Prostate gland (tissue), 2 donors: ENCODE measurements at regions not wholly inside any gene's neighbourhood (a gene's known extent, or its start where the extent isn't known, plus 50 kb on each side); places are given as distances from the start of the nearest gene placed in this dataset.

Experiments used
- DNase-seq: peaks from one replicate; pipeline ENCODE4 v3.0.0-alpha.2; 2019; ENCODE audit warnings: low spot score
- H3K27ac ChIP-seq, 2 donors: fragments of 200-600 bp; sonication (generic); 2 replicates each; pipeline ENCODE4 v1.5.1; 2017 to 2019
- H3K27me3 ChIP-seq: fragments of 200-600 bp; sonication (generic); replicated peaks from 2 replicates; pipeline ENCODE4 v1.5.1; 2019; ENCODE audit not compliant: insufficient read depth
- H3K36me3 ChIP-seq, 2 donors: fragments of 200-600 bp; sonication (generic); 1 replicate in 1 of 2; 2 replicates in 1 of 2; pipeline versions ENCODE4 v1.5.1 to v1.8.1; 2017 to 2019
- H3K4me1 ChIP-seq: fragments of 200-600 bp; sonication (generic); replicated peaks from 2 replicates; pipeline ENCODE4 v1.5.1; 2019
- H3K4me3 ChIP-seq, 2 donors: fragments of 200-600 bp; sonication (generic); 2 replicates each; pipeline ENCODE4 v1.5.1; 2017 to 2019
- H3K9me3 ChIP-seq: fragments of 200-600 bp; sonication (generic); 2 replicates; pipeline ENCODE4 v1.5.1; 2017
- POLR2A ChIP-seq: fragments of 450-650 bp; IDR thresholded peaks from one replicate; pipeline ENCODE4 v1.6.1; 2016; ENCODE audit warnings: antibody characterized with exemption, mild to moderate bottlenecking
- POLR2AphosphoS5 ChIP-seq: sonication (generic); formaldehyde crosslinking; IDR thresholded peaks from one replicate; pipeline ENCODE4 v1.6.1; 2017; ENCODE audit warnings: antibody characterized with exemption
- WGBS: methylation state at CpG from one replicate; pipeline ENCODE4 v1.1.5; 2018; 5-methylcytosine and 5-hydroxymethylcytosine counted together
- intact Hi-C: fragments of 100-400 bp; cut with DNase I; formaldehyde crosslinking; loops from one replicate; pipeline ENCODE4 v1.14.2; 2022
- TF ChIP-seq, protein P1 (sequence below), 4 experiments: fragments of 200-600 bp in 2 of 4; fragments of 450-650 bp in 2 of 4; sonication (generic) in 2 of 4; IDR thresholded peaks; 1 replicate in 3 of 4; 2 replicates in 1 of 4; pipeline ENCODE4 v1.5.1; 2016 to 2019; ENCODE audit warnings: antibody characterized with exemption in 4 of 4, mild to moderate bottlenecking in 2 of 4, moderate library complexity in 2 of 4

DNA sequence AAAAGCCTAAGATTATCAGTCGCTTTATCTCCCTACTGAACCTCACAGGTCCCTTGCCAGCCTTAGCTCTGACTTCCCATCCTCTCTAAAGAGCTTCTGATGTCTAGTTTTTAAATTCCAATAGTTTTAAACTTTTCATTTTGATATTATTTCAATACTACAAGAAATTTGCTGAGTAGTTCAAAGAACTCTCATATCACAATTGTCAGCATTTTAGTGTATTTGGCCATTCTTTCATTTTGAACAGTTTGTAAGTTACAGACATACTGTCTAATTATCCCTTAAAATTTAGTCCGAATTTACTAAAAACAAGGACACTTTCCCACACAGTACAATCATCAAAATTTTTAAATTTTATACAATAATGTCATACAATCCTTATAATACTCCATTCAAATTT, 666.8 kb upstream of the SETBP1 start:
- Histone ChIP-seq H3K4me3 (no peak overlapping the region), H3K9me3 (no peaks in the 10 kb centered on the region), H3K4me1 (no peaks in the 10 kb centered on the region), H3K27ac (no peak overlapping the region), H3K36me3 (no peaks in the 10 kb centered on the region), H3K27me3 (no peaks in the 10 kb centered on the region)
- 88% methylated on average over 2 of the region's 2 CpGs for WGBS
- no peak for DNase-seq
- TF ChIP-seq POLR2AphosphoS5 (no peak), POLR2A (no peak)
- TF ChIP-seq, protein P1, sequence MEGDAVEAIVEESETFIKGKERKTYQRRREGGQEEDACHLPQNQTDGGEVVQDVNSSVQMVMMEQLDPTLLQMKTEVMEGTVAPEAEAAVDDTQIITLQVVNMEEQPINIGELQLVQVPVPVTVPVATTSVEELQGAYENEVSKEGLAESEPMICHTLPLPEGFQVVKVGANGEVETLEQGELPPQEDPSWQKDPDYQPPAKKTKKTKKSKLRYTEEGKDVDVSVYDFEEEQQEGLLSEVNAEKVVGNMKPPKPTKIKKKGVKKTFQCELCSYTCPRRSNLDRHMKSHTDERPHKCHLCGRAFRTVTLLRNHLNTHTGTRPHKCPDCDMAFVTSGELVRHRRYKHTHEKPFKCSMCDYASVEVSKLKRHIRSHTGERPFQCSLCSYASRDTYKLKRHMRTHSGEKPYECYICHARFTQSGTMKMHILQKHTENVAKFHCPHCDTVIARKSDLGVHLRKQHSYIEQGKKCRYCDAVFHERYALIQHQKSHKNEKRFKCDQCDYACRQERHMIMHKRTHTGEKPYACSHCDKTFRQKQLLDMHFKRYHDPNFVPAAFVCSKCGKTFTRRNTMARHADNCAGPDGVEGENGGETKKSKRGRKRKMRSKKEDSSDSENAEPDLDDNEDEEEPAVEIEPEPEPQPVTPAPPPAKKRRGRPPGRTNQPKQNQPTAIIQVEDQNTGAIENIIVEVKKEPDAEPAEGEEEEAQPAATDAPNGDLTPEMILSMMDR (IDR thresholded peaks at IDR 0.05), result no peak
- intact Hi-C loops, result no loop called here

- no peak overlapping the region for H3K4me3 ChIP-seq
- intact Hi-C loops, result no loop called here
- TF ChIP-seq, protein P1 (IDR thresholded peaks at IDR 0.05), result no peak
- TF ChIP-seq POLR2AphosphoS5, result no peak
- no peak for TF ChIP-seq POLR2A
- no peak for DNase-seq
- no peaks in the 10 kb centered on the region for H3K36me3 ChIP-seq
- WGBS, result 50% methylated on average over 1 of the region's 1 CpG
- H3K9me3 ChIP-seq, result no peaks in the 10 kb centered on the region
- H3K27ac ChIP-seq, result no peak overlapping the region
- H3K4me1 ChIP-seq, result no peaks in the 10 kb centered on the region
- no peaks in the 10 kb centered on the region for H3K27me3 ChIP-seq
Measured at GRCh38 chr18:44025421-44025820, 655.3 kb upstream of the SETBP1 start.

DNA sequence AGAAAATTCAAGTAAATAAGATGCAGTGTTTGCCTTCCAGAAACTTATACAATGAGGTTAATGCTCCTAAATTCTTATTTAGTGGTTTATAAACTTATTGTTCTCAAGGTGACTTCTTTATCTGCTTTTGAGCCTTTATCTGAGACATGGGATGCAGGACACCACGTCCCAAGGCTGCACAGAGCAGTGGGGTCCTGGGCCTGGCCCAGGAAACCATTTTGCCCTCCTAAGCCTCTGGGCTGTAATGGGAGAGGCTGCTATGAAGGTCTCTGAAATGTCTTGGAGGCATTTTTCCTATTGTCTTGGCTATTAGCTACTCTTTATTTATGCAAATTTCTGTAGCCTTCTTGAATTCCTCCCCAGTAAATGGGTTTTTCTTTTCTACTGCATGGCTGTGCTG, 652.6 kb upstream of the SETBP1 start:
- no peaks in the 10 kb centered on the region for H3K9me3 ChIP-seq
- no peak for DNase-seq
- intact Hi-C loops, result no loop called here
- TF ChIP-seq POLR2A (no peak), POLR2AphosphoS5 (no peak)
- TF ChIP-seq, protein P1 (IDR thresholded peaks at IDR 0.05), result no peak
- H3K4me3 ChIP-seq, result no peak overlapping the region
- no peaks in the 10 kb centered on the region for H3K4me1 ChIP-seq
- no peaks in the 10 kb centered on the region for H3K36me3 ChIP-seq
- 78% methylated on average over 1 of the region's 1 CpG for WGBS
- H3K27ac ChIP-seq, result no peak overlapping the region
- H3K27me3 ChIP-seq, result no peaks in the 10 kb centered on the region

GRCh38 chr18:44031063-44031462, 649.6 kb upstream of the SETBP1 start:
- Histone ChIP-seq H3K4me3 (no peak overlapping the region), H3K4me1 (no peaks in the 10 kb centered on the region), H3K27ac (no peak overlapping the region), H3K9me3 (no peaks in the 10 kb centered on the region), H3K36me3 (no peaks in the 10 kb centered on the region), H3K27me3 (no peaks in the 10 kb centered on the region)
- no peak for DNase-seq
- TF ChIP-seq, protein P1 (IDR thresholded peaks at IDR 0.05), result no peak
- TF ChIP-seq POLR2A (no peak), POLR2AphosphoS5 (no peak)
- WGBS, result 93% methylated on average over 2 of the region's 2 CpGs
- intact Hi-C loops, result no loop called here

DNA sequence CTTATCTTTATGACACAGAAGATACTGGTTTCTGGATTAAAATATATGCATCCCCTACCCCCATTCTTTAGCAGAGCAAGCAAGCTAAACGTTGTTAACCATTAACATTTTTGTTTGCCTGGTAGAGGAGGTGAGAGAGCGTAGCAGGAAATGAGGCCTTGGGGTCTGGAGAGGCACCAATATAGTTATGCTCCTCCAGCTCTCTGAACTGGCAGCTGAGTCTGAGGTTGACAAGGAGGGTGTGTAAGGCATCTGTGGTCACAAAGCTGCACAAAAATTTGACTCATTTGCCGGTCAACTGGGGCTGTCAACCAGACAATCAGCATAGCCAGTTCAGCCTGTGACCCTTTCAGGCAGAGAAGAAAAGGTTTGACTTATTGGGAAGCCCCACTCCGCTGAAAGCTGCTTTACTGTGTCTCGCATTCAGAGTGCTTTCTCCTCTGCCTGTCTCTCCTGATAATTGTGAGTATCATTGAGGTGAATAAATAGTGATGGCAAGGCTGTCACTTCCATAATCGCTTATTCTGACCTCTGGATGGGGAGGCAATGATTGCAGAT, 647.5 kb upstream of the SETBP1 start:
- 78% methylated on average over 6 of the region's 6 CpGs for WGBS
- Histone ChIP-seq H3K9me3 (no peaks in the 10 kb centered on the region), H3K36me3 (no peaks in the 10 kb centered on the region), H3K4me3 (no peak overlapping the region), H3K4me1 (no peaks in the 10 kb centered on the region), H3K27ac (no peak overlapping the region), H3K27me3 (no peaks in the 10 kb centered on the region)
- no peak for TF ChIP-seq POLR2A
- TF ChIP-seq POLR2AphosphoS5, result no peak
- TF ChIP-seq, protein P1 (IDR thresholded peaks at IDR 0.05), result no peak
- intact Hi-C loops, result no loop called here
- no peak for DNase-seq
